Tibial nerve (tissue), 4 donors: ENCODE measurements at regions not wholly inside any gene's neighbourhood (a gene's known extent, or its start where the extent isn't known, plus 50 kb on each side); places are given as distances from the start of the nearest gene placed in this dataset.

Experiments used
- EP300 ChIP-seq, 2 donors: sonication (generic); formaldehyde crosslinking; IDR thresholded peaks; one replicate each; pipeline ENCODE4 v1.6.1; 2017; ENCODE audit warnings: antibody characterized with exemption in 2 of 2, mild to moderate bottlenecking in 1 of 2
- POLR2A ChIP-seq, 2 donors: fragments of 450-650 bp; IDR thresholded peaks; one replicate each; pipeline ENCODE4 v1.6.1; 2017; ENCODE audit warnings: antibody characterized with exemption in 2 of 2, mild to moderate bottlenecking in 2 of 2, moderate library complexity in 2 of 2
- TF ChIP-seq, protein P1 (sequence below), 5 experiments: fragments of 200-600 bp in 3 of 5; fragments of 450-650 bp in 2 of 5; sonication (generic) in 3 of 5; IDR thresholded peaks; one replicate each; pipeline ENCODE4 v1.5.1; 2016 to 2019; ENCODE audit warnings: antibody characterized with exemption in 5 of 5, mild to moderate bottlenecking in 3 of 5, moderate library complexity in 2 of 5

DNA sequence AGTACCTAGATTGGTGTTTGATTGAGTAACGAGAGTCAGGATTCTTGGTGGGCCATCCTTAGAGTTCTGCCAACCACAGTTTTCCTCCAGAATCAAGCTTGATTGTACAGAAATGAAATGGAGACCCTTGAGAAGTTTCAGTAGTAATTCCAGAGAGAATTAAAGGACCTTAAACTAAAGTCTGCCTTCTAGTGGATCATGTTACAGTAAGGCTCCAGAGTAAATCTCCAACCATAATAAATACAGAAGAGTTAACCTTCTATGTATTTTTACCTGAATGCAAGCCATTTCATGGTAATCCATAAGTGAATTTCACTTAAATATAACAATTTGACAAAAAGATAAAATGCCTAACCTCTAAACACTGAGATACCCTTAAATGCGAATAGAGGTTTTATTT is 53.0 kb upstream of the CNTLN start:
- TF ChIP-seq, protein P1, sequence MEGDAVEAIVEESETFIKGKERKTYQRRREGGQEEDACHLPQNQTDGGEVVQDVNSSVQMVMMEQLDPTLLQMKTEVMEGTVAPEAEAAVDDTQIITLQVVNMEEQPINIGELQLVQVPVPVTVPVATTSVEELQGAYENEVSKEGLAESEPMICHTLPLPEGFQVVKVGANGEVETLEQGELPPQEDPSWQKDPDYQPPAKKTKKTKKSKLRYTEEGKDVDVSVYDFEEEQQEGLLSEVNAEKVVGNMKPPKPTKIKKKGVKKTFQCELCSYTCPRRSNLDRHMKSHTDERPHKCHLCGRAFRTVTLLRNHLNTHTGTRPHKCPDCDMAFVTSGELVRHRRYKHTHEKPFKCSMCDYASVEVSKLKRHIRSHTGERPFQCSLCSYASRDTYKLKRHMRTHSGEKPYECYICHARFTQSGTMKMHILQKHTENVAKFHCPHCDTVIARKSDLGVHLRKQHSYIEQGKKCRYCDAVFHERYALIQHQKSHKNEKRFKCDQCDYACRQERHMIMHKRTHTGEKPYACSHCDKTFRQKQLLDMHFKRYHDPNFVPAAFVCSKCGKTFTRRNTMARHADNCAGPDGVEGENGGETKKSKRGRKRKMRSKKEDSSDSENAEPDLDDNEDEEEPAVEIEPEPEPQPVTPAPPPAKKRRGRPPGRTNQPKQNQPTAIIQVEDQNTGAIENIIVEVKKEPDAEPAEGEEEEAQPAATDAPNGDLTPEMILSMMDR (IDR thresholded peaks at IDR 0.05): no peak
- TF ChIP-seq POLR2A (IDR thresholded peaks at IDR 0.05) (no peak), EP300 (IDR thresholded peaks at IDR 0.05) (no peak)
